ENCODE measurements at regions not wholly inside any gene's neighbourhood (a gene's known extent, or its start where the extent isn't known, plus 50 kb on each side); places are given as distances from the start of the nearest gene placed in this dataset.
A peak's percentile ranks its signal among the peaks of the same experiment; 100 is the strongest.
"Not testable (repeated sequence)": the region's sequence is repeated elsewhere in the genome, so short reads cannot be mapped to it uniquely, and the experiment has no call there.

- Histone ChIP-seq H3K27ac (ENCODE audit: low read depth, low read length) (no peak overlapping the region), H3K4me1 (ENCODE audit: control insufficient read depth, insufficient read depth, low read length) (no peaks in the 10 kb centered on the region), H3K9me3 (ENCODE audit: control insufficient read depth, insufficient read depth, low read length) (no peaks in the 10 kb centered on the region), H3K4me3 (ENCODE audit: low read depth, low read length) (no peak overlapping the region), H3K36me3 (ENCODE audit: control insufficient read depth, insufficient read depth, low read length) (no peaks in the 10 kb centered on the region), H3K27me3 (ENCODE audit: control insufficient read depth, insufficient read depth, low read length) (no peaks in the 10 kb centered on the region)
- WGBS (ENCODE audit: insufficient coverage), result 94% methylated on average over 5 of the region's 5 CpGs
- DNase-seq (ENCODE audit: low read depth in 4 of 6, low spot score in 6 of 6), result no peak
Measured at GRCh38 chr12:9346866-9347327, 138.7 kb upstream of the PZP start.

DNA sequence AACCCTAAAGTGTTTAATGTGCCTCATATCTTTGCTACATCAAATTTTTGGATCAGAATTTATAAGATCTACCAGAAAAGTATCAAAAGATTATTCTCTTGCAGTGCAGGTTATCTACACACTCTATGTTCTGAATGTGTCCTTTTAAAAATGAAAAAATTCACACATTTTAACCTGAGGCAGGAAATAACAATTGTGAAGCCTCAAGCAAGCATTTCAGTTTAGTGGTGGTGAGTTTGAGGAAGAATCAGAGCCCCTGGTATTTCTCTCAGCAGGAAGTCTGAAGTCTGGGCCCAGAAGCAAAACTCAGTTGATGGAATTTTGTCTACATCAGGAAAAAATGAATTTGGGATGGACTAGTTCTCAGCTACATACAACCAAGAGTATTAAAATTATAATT is 137.0 kb upstream of the PZP start:
- H3K36me3 ChIP-seq (ENCODE audit: control insufficient read depth, insufficient read depth, low read length), result no peaks in the 10 kb centered on the region
- no peak for DNase-seq (ENCODE audit: low read depth in 4 of 6, low spot score in 6 of 6)
- H3K27me3 ChIP-seq (ENCODE audit: control insufficient read depth, insufficient read depth, low read length), result no peaks in the 10 kb centered on the region
- H3K9me3 ChIP-seq (ENCODE audit: control insufficient read depth, insufficient read depth, low read length), result no peaks in the 10 kb centered on the region
- H3K27ac ChIP-seq (ENCODE audit: low read depth, low read length), result no peak overlapping the region
- H3K4me1 ChIP-seq (ENCODE audit: control insufficient read depth, insufficient read depth, low read length), result no peaks in the 10 kb centered on the region
- H3K4me3 ChIP-seq (ENCODE audit: low read depth, low read length), result no peak overlapping the region

- Histone ChIP-seq H3K4me1 (ENCODE audit: control insufficient read depth, insufficient read depth, low read length) (no peaks in the 10 kb centered on the region), H3K4me3 (ENCODE audit: low read depth, low read length) (no peak overlapping the region), H3K27ac (ENCODE audit: low read depth, low read length) (no peak overlapping the region), H3K36me3 (ENCODE audit: control insufficient read depth, insufficient read depth, low read length) (no peaks in the 10 kb centered on the region), H3K9me3 (ENCODE audit: control insufficient read depth, insufficient read depth, low read length) (no peaks in the 10 kb centered on the region), H3K27me3 (ENCODE audit: control insufficient read depth, insufficient read depth, low read length) (no peaks in the 10 kb centered on the region)
- DNase-seq (ENCODE audit: low read depth in 4 of 6, low spot score in 6 of 6), result peak in 1 of 6 donors; percentile 25
- no CpG with 5 or more reads among the region's 2 CpGs for WGBS (ENCODE audit: insufficient coverage)
Measured at GRCh38 chr12:9344541-9344940, 136.3 kb upstream of the PZP start.

- Histone ChIP-seq H3K27ac (ENCODE audit: low read depth, low read length) (no peak overlapping the region), H3K4me1 (ENCODE audit: control insufficient read depth, insufficient read depth, low read length) (no peaks in the 10 kb centered on the region), H3K36me3 (ENCODE audit: control insufficient read depth, insufficient read depth, low read length) (no peaks in the 10 kb centered on the region), H3K4me3 (ENCODE audit: low read depth, low read length) (no peak overlapping the region), H3K27me3 (ENCODE audit: control insufficient read depth, insufficient read depth, low read length) (no peaks in the 10 kb centered on the region), H3K9me3 (ENCODE audit: control insufficient read depth, insufficient read depth, low read length) (no peaks in the 10 kb centered on the region)
- WGBS (ENCODE audit: insufficient coverage), result 72% methylated on average over 3 of the region's 3 CpGs
- no peak for DNase-seq (ENCODE audit: low read depth in 4 of 6, low spot score in 6 of 6)
Measured at GRCh38 chr12:9343731-9344130, 135.5 kb upstream of the PZP start.

GRCh38 chr12:9342614-9343353 is 134.6 kb upstream of the PZP start:
- no peak for DNase-seq (ENCODE audit: low read depth in 4 of 6, low spot score in 6 of 6)
- WGBS (ENCODE audit: insufficient coverage), result 100% methylated on average over 1 of the region's 3 CpGs
- no peak overlapping the region for H3K27ac ChIP-seq (ENCODE audit: low read depth, low read length)

DNA sequence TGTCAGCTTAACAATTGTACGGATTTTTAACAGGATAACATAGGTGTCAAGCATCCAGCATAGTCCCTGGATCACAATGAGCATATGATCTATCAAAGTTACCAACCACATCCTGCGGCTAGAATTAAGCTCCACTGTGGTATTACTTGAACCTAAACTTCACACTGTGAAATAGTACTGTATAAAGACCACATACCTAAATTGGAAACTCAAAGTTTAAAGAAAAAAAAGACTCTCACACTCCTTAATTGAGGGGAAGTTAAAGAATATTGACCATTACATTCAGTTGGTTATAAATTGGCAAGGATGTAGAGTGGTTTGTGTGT is 133.0 kb upstream of the PZP start:
- 100% methylated on average over 1 of the region's 2 CpGs for WGBS (ENCODE audit: insufficient coverage)
- Histone ChIP-seq H3K27ac (ENCODE audit: low read depth, low read length) (no peak overlapping the region), H3K9me3 (ENCODE audit: control insufficient read depth, insufficient read depth, low read length) (no peaks in the 10 kb centered on the region), H3K36me3 (ENCODE audit: control insufficient read depth, insufficient read depth, low read length) (no peaks in the 10 kb centered on the region), H3K4me1 (ENCODE audit: control insufficient read depth, insufficient read depth, low read length) (no peaks in the 10 kb centered on the region), H3K27me3 (ENCODE audit: control insufficient read depth, insufficient read depth, low read length) (no peaks in the 10 kb centered on the region), H3K4me3 (ENCODE audit: low read depth, low read length) (no peak overlapping the region)
- DNase-seq (ENCODE audit: low read depth in 4 of 6, low spot score in 6 of 6), result no peak

More at GRCh38 chr12:9342614-9343353, 134.6 kb upstream of the PZP start:
- no peaks in the 10 kb centered on the region for H3K4me1 ChIP-seq (ENCODE audit: control insufficient read depth, insufficient read depth, low read length)
- H3K4me3 ChIP-seq (ENCODE audit: low read depth, low read length), result no peak overlapping the region
- no peaks in the 10 kb centered on the region for H3K36me3 ChIP-seq (ENCODE audit: control insufficient read depth, insufficient read depth, low read length)
- no peaks in the 10 kb centered on the region for H3K9me3 ChIP-seq (ENCODE audit: control insufficient read depth, insufficient read depth, low read length)
- H3K27me3 ChIP-seq (ENCODE audit: control insufficient read depth, insufficient read depth, low read length), result no peaks in the 10 kb centered on the region

- no peak overlapping the region for H3K27ac ChIP-seq (ENCODE audit: low read depth, low read length)
- 56% methylated on average over 6 of the region's 8 CpGs for WGBS (ENCODE audit: insufficient coverage)
- no peaks in the 10 kb centered on the region for H3K27me3 ChIP-seq (ENCODE audit: control insufficient read depth, insufficient read depth, low read length)
- H3K4me1 ChIP-seq (ENCODE audit: control insufficient read depth, insufficient read depth, low read length), result no peaks in the 10 kb centered on the region
- H3K36me3 ChIP-seq (ENCODE audit: control insufficient read depth, insufficient read depth, low read length), result no peaks in the 10 kb centered on the region
- no peak overlapping the region for H3K4me3 ChIP-seq (ENCODE audit: low read depth, low read length)
- H3K9me3 ChIP-seq (ENCODE audit: control insufficient read depth, insufficient read depth, low read length), result no peaks in the 10 kb centered on the region
- no peak for DNase-seq (ENCODE audit: low read depth in 4 of 6, low spot score in 6 of 6)
Measured at GRCh38 chr12:9340422-9341259, 132.4 kb upstream of the PZP start.

- DNase-seq (ENCODE audit: low read depth in 4 of 6, low spot score in 6 of 6), result no peak
- Histone ChIP-seq H3K27ac (ENCODE audit: low read depth, low read length) (no peak overlapping the region), H3K9me3 (ENCODE audit: control insufficient read depth, insufficient read depth, low read length) (no peaks in the 10 kb centered on the region), H3K27me3 (ENCODE audit: control insufficient read depth, insufficient read depth, low read length) (no peaks in the 10 kb centered on the region), H3K36me3 (ENCODE audit: control insufficient read depth, insufficient read depth, low read length) (no peaks in the 10 kb centered on the region), H3K4me3 (ENCODE audit: low read depth, low read length) (no peak overlapping the region), H3K4me1 (ENCODE audit: control insufficient read depth, insufficient read depth, low read length) (peaks cover 9% of the 10 kb centered on the region)
Measured at GRCh38 chr12:9337656-9338055, 129.5 kb upstream of the PZP start.

GRCh38 chr12:9336375-9337011 is 128.3 kb upstream of the PZP start:
- not testable (repeated sequence) for H3K27me3 ChIP-seq (ENCODE audit: control insufficient read depth, insufficient read depth, low read length); H3K36me3 ChIP-seq (ENCODE audit: control insufficient read depth, insufficient read depth, low read length); H3K4me3 ChIP-seq (ENCODE audit: low read depth, low read length); DNase-seq (ENCODE audit: low read depth in 4 of 6, low spot score in 6 of 6); H3K27ac ChIP-seq (ENCODE audit: low read depth, low read length); H3K9me3 ChIP-seq (ENCODE audit: control insufficient read depth, insufficient read depth, low read length)
- 94% methylated on average over 3 of the region's 7 CpGs for WGBS (ENCODE audit: insufficient coverage)
- H3K4me1 ChIP-seq (ENCODE audit: control insufficient read depth, insufficient read depth, low read length), result peaks cover 13% of the 10 kb centered on the region
